ENCODE measurements at regions not wholly inside any gene's neighbourhood (a gene's known extent, or its start where the extent isn't known, plus 50 kb on each side); places are given as distances from the start of the nearest gene placed in this dataset.

GRCh38 chr4:81807386-81807785, 335.7 kb upstream of the RASGEF1B start:
- no peak overlapping the region for H3K4me3 ChIP-seq (ENCODE audit: low read length in 2 of 2)
- no peaks in the 10 kb centered on the region for H3K4me1 ChIP-seq (ENCODE audit: control insufficient read depth in 1 of 2, insufficient read depth in 2 of 2, low read length in 2 of 2)
- no peak overlapping the region for H3K27ac ChIP-seq (ENCODE audit: low read depth in 1 of 2, low read length in 2 of 2)
- intact Hi-C loops (cut with DNase I): no loop called here
- no peaks in the 10 kb centered on the region for H3K36me3 ChIP-seq (ENCODE audit: control insufficient read depth in 1 of 2, insufficient read depth in 2 of 2, low read length in 1 of 2)
- H3K27me3 ChIP-seq (ENCODE audit: control insufficient read depth in 1 of 2, insufficient read depth in 2 of 2, low read length in 1 of 2): no peaks in the 10 kb centered on the region
- no peaks in the 10 kb centered on the region for H3K9me3 ChIP-seq (ENCODE audit: control insufficient read depth, low read length)
- DNase-seq (no peak), ATAC-seq (ENCODE audit: low FRiP score) (no peak)
- 81 to 97% methylated on average over 7 of the region's 7 CpGs for WGBS, 2 donors

DNA sequence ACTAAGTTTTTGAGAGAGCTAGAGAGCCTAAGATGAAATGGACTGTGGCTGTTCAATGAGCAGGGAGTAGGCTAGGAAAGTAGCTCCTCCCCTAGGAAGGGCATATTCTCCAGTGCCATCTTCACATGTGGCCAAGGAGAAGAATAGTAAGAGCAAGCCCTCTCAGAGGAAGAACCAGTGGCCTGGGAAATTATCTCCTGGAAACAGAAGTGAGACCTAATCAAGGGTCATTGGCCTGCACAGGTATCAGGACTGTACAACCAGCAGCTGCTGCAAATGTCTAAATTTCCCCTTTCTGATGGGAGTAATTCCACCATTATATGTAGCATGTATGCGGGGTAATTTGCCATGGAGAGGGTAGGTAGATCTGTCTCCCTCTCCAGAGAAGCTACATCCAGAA, 334.8 kb upstream of the RASGEF1B start:
- Histone ChIP-seq H3K27ac (ENCODE audit: low read depth in 1 of 2, low read length in 2 of 2) (no peak overlapping the region), H3K4me3 (ENCODE audit: low read length in 2 of 2) (no peak overlapping the region), H3K36me3 (ENCODE audit: control insufficient read depth in 1 of 2, insufficient read depth in 2 of 2, low read length in 1 of 2) (no peaks in the 10 kb centered on the region), H3K27me3 (ENCODE audit: control insufficient read depth in 1 of 2, insufficient read depth in 2 of 2, low read length in 1 of 2) (no peaks in the 10 kb centered on the region), H3K9me3 (ENCODE audit: control insufficient read depth, low read length) (no peaks in the 10 kb centered on the region), H3K4me1 (ENCODE audit: control insufficient read depth in 1 of 2, insufficient read depth in 2 of 2, low read length in 2 of 2) (no peaks in the 10 kb centered on the region)
- DNase-seq: no peak
- ATAC-seq (ENCODE audit: low FRiP score): no peak
- 100% methylated on average over 1 of the region's 1 CpG for WGBS, 2 donors
- intact Hi-C loops (cut with DNase I): no loop called here

DNA sequence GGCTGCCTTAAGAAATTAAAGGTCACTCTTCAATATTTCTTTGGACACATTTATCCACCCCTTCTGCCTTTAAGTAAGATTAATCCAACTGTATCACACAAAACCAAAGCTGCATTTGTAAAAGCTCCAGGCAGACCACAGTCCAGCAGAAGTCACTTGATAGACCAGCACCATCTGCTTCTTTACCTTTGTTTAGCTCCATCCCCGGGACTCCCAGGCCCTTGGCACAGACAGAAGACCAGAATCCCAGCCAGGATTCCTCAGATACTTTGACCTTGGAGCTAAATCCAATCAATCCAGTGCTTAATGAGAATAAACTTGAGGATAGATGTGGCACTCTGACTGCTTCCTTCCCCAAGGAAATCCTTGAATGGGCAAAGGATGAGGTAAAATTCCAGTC, 333.1 kb upstream of the RASGEF1B start:
- Histone ChIP-seq H3K9me3 (ENCODE audit: control insufficient read depth, low read length) (no peaks in the 10 kb centered on the region), H3K27me3 (ENCODE audit: control insufficient read depth in 1 of 2, insufficient read depth in 2 of 2, low read length in 1 of 2) (no peaks in the 10 kb centered on the region), H3K4me1 (ENCODE audit: control insufficient read depth in 1 of 2, insufficient read depth in 2 of 2, low read length in 2 of 2) (no peaks in the 10 kb centered on the region), H3K27ac (ENCODE audit: low read depth in 1 of 2, low read length in 2 of 2) (no peak overlapping the region), H3K4me3 (ENCODE audit: low read length in 2 of 2) (no peak overlapping the region), H3K36me3 (ENCODE audit: control insufficient read depth in 1 of 2, insufficient read depth in 2 of 2, low read length in 1 of 2) (no peaks in the 10 kb centered on the region)
- WGBS, 2 donors: 46 to 50% methylated on average over 1 of the region's 1 CpG
- DNase-seq (no peak), ATAC-seq (ENCODE audit: low FRiP score) (no peak)
- intact Hi-C loops (cut with DNase I): no loop called here

DNA sequence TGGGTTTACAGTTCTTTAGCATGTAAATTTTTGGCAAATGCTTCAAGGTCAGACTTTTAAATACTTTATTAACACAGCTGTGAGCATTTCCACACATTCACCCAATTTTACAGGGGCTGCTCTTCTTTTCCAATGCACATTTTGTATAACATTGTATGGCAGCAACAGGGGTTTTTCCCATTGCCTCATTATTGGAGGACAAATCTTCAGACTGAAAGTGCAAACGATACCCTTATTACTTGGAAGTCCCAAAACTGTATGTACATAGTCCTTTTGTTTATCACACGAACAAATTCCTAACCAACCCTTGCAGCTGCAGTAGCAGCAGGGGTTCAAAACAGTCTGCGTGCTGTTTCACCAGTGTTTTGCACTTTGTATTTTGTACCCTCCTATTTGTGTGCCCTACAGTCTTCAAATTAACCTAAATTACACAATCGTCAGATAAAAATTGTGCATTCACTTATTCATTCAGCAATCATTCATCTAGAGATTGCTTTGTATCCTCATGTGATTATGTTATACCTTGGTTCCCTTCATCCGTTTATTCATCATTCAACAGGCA, 330.7 kb upstream of the RASGEF1B start:
- Histone ChIP-seq H3K27ac (ENCODE audit: low read depth in 1 of 2, low read length in 2 of 2) (no peak overlapping the region), H3K36me3 (ENCODE audit: control insufficient read depth in 1 of 2, insufficient read depth in 2 of 2, low read length in 1 of 2) (no peaks in the 10 kb centered on the region), H3K4me3 (ENCODE audit: low read length in 2 of 2) (no peak overlapping the region), H3K27me3 (ENCODE audit: control insufficient read depth in 1 of 2, insufficient read depth in 2 of 2, low read length in 1 of 2) (no peaks in the 10 kb centered on the region), H3K9me3 (ENCODE audit: control insufficient read depth, low read length) (no peaks in the 10 kb centered on the region), H3K4me1 (ENCODE audit: control insufficient read depth in 1 of 2, insufficient read depth in 2 of 2, low read length in 2 of 2) (no peaks in the 10 kb centered on the region)
- intact Hi-C loops (cut with DNase I): no loop called here
- ATAC-seq (ENCODE audit: low FRiP score): no peak
- 75 to 93% methylated on average over 5 of the region's 5 CpGs for WGBS, 2 donors
- no peak for DNase-seq

GRCh38 chr4:81799371-81799770, 327.7 kb upstream of the RASGEF1B start:
- Histone ChIP-seq H3K4me3 (ENCODE audit: low read length in 2 of 2) (no peak overlapping the region), H3K4me1 (ENCODE audit: control insufficient read depth in 1 of 2, insufficient read depth in 2 of 2, low read length in 2 of 2) (no peaks in the 10 kb centered on the region), H3K27ac (ENCODE audit: low read depth in 1 of 2, low read length in 2 of 2) (no peak overlapping the region), H3K9me3 (ENCODE audit: control insufficient read depth, low read length) (no peaks in the 10 kb centered on the region), H3K27me3 (ENCODE audit: control insufficient read depth in 1 of 2, insufficient read depth in 2 of 2, low read length in 1 of 2) (no peaks in the 10 kb centered on the region), H3K36me3 (ENCODE audit: control insufficient read depth in 1 of 2, insufficient read depth in 2 of 2, low read length in 1 of 2) (no peaks in the 10 kb centered on the region)
- 96 to 100% methylated on average over 1 of the region's 1 CpG for WGBS, 2 donors
- DNase-seq: no peak
- intact Hi-C loops (cut with DNase I): no loop called here
- no peak for ATAC-seq (ENCODE audit: low FRiP score)

DNA sequence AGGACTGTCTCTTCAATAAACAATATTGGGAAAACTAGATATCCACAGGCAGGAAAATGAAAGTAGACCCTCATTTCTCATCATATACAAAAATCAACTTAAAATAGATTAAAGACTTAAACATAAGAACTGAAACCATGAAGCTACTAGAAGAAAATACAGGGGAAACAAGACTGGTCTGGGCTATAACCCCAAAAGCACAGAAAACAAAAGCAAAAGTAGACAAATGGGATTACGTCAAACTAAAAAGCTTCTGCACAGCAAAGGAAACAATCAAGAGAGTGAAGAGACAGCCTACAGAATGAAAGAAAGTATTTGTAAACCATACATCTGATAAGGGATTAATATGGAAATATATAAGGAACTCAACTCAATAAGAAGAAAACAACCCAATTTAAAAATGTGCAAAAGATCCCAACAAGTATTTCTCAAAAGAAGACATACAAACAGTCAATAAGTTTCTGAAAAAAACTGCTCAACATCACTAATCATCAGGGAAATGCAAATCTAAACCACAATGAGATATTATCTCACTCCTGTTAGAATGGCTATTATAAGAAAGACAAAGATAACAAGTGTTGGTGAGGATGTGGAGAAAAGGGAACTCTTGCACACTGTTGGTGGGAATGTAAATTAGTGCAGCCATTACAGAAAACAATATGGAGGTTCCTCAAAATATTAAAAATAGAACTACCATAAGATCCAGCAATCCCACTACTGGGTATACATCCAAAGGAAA, 325.3 kb upstream of the RASGEF1B start:
- H3K27me3 ChIP-seq (ENCODE audit: control insufficient read depth in 1 of 2, insufficient read depth in 2 of 2, low read length in 1 of 2): no peaks in the 10 kb centered on the region
- ATAC-seq (ENCODE audit: low FRiP score) (no peak), DNase-seq (no peak)
- no peak overlapping the region for H3K27ac ChIP-seq (ENCODE audit: low read depth in 1 of 2, low read length in 2 of 2)
- no peak overlapping the region for H3K4me3 ChIP-seq (ENCODE audit: low read length in 2 of 2)
- H3K4me1 ChIP-seq (ENCODE audit: control insufficient read depth in 1 of 2, insufficient read depth in 2 of 2, low read length in 2 of 2): no peaks in the 10 kb centered on the region
- WGBS, 2 donors: 95 to 96% methylated on average over 1 of the region's 1 CpG
- no peaks in the 10 kb centered on the region for H3K36me3 ChIP-seq (ENCODE audit: control insufficient read depth in 1 of 2, insufficient read depth in 2 of 2, low read length in 1 of 2)
- H3K9me3 ChIP-seq (ENCODE audit: control insufficient read depth, low read length): no peaks in the 10 kb centered on the region
- intact Hi-C loops (cut with DNase I): no loop called here

DNA sequence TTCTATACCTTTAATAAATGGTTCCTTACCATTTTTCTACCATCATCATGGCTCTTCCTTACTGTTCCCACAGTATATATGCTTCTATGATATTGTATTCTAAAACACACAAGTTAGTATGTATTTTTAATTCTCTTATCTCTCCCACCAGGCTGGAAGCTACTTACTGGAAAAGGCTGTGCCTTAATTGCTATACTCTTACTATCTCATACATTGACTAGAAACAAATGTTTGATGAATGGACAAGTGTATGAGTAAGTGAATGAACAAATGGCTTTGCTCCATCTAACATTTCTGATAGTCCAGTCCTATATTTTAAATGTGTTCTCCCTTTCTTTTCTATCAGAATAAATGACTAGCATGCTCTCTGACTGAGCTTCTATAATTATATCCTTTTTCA, 320.8 kb upstream of the RASGEF1B start:
- H3K4me3 ChIP-seq (ENCODE audit: low read length in 2 of 2): no peak overlapping the region
- no peaks in the 10 kb centered on the region for H3K9me3 ChIP-seq (ENCODE audit: control insufficient read depth, low read length)

DNA sequence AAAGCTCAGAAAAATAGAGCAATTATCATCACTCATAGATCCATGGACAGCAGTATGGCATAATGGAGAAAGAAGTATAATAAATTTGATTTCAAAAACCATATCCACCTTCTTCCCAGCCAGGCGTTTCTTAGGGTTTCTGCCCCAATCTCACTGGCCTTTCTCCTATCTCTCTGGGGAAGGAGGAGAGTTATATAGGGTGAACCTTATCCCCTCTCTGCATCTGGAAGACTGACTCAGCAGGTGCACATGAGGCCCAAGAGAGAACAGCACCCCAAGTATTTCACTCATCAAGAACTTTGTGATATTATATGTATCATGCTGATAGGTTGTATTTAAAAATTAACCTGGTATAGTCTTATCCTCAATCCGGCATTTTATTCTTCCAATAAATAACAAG, 318.8 kb upstream of the RASGEF1B start:
- no peak for ATAC-seq (ENCODE audit: low FRiP score)
- 44 to 96% methylated on average over 2 of the region's 2 CpGs for WGBS, 2 donors

More for the DNA sequence above, 320.8 kb upstream of the RASGEF1B start:
- H3K4me1 ChIP-seq (ENCODE audit: control insufficient read depth in 1 of 2, insufficient read depth in 2 of 2, low read length in 2 of 2): no peaks in the 10 kb centered on the region
- no peaks in the 10 kb centered on the region for H3K36me3 ChIP-seq (ENCODE audit: control insufficient read depth in 1 of 2, insufficient read depth in 2 of 2, low read length in 1 of 2)
- no peak overlapping the region for H3K27ac ChIP-seq (ENCODE audit: low read depth in 1 of 2, low read length in 2 of 2)
- DNase-seq (no peak), ATAC-seq (ENCODE audit: low FRiP score) (no peak)
- no peaks in the 10 kb centered on the region for H3K27me3 ChIP-seq (ENCODE audit: control insufficient read depth in 1 of 2, insufficient read depth in 2 of 2, low read length in 1 of 2)
- intact Hi-C loops (cut with DNase I): no loop called here

DNA sequence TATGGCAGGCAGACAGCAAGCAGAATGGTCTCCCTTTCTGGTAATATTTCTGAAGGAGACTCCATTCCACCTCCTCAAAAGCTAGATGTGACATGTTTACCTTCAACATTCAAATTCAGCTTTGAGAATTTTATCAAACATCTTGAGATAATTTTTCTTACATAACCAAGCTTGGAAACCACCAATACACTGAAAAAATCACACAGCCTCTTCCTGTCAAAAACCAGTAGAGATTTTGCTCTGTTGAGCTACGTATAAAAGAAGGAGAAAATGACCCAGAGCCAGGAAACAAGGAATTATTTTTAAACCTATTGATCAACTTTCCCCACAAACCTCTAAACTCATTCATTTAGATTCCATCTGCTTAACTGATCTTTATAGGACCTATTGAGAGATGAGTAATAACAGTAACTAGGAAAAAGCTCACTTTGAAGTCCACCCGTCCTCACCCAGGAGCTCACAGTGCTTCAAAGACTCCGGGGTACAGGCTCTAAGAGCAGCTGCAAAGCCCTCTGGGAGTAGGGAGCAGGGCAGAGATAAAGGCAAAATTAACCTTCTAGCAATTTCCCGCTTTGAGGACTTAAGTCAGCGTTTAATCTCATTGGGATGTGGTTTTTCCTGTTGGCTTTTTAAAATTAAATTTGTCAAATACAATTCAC, 318.2 kb upstream of the RASGEF1B start:
- Histone ChIP-seq H3K36me3 (ENCODE audit: control insufficient read depth in 1 of 2, insufficient read depth in 2 of 2, low read length in 1 of 2) (no peaks in the 10 kb centered on the region), H3K4me3 (ENCODE audit: low read length in 2 of 2) (no peak overlapping the region), H3K27ac (ENCODE audit: low read depth in 1 of 2, low read length in 2 of 2) (no peak overlapping the region), H3K4me1 (ENCODE audit: control insufficient read depth in 1 of 2, insufficient read depth in 2 of 2, low read length in 2 of 2) (peaks cover 0 to 2% of the 10 kb centered on the region in 2 donors), H3K9me3 (ENCODE audit: control insufficient read depth, low read length) (no peaks in the 10 kb centered on the region), H3K27me3 (ENCODE audit: control insufficient read depth in 1 of 2, insufficient read depth in 2 of 2, low read length in 1 of 2) (no peaks in the 10 kb centered on the region)
- no peak for DNase-seq
- intact Hi-C loops (cut with DNase I): no loop called here
- no peak for ATAC-seq (ENCODE audit: low FRiP score)
- WGBS, 2 donors: 78 to 85% methylated on average over 5 of the region's 5 CpGs

More for the DNA sequence above, 318.8 kb upstream of the RASGEF1B start:
- Histone ChIP-seq H3K4me3 (ENCODE audit: low read length in 2 of 2) (no peak overlapping the region), H3K36me3 (ENCODE audit: control insufficient read depth in 1 of 2, insufficient read depth in 2 of 2, low read length in 1 of 2) (no peaks in the 10 kb centered on the region), H3K4me1 (ENCODE audit: control insufficient read depth in 1 of 2, insufficient read depth in 2 of 2, low read length in 2 of 2) (peaks cover 0 to 2% of the 10 kb centered on the region in 2 donors), H3K27me3 (ENCODE audit: control insufficient read depth in 1 of 2, insufficient read depth in 2 of 2, low read length in 1 of 2) (no peaks in the 10 kb centered on the region), H3K9me3 (ENCODE audit: control insufficient read depth, low read length) (no peaks in the 10 kb centered on the region), H3K27ac (ENCODE audit: low read depth in 1 of 2, low read length in 2 of 2) (no peak overlapping the region)
- DNase-seq: no peak
- intact Hi-C loops (cut with DNase I): no loop called here

Data from aorta (tissue), 5 donors.